K562 (cell line): ENCODE measurements at regions not wholly inside any gene's neighbourhood (a gene's known extent, or its start where the extent isn't known, plus 50 kb on each side); places are given as distances from the start of the nearest gene placed in this dataset.

ENCODE experiments used
- ATAC-seq: fragments of 200-7000 bp; cut with Tn5 transposase; 3 replicates; pipeline ENCODE4 v1.9.1; 2020; ENCODE audit warnings: moderate library complexity
- BruUV-seq: library from RNA; stranded (reverse); fragments of 400-500 nt; replicated peaks from 2 replicates; lab custom pipeline; 2021; lab: Mats Ljungman, UMichigan
- CTCF ChIA-PET: fragments of 300-600 bp; formaldehyde crosslinking; extraction: SDS; loops from one replicate; lab custom pipeline; 2021; ENCODE audit warnings: low intra/inter-chr PET ratio; lab: Yijun Ruan, JAX
- POLR2A ChIA-PET: fragments of 300-600, 350-650 bp; sonication (Branson Sonifier 250); formaldehyde crosslinking; extraction: SDS; loops from one replicate; lab custom pipeline; 2021; ENCODE audit warnings: antibody characterized with exemption, inconsistent platforms; lab: Yijun Ruan, JAX
- DNase-seq, 4 experiments: peaks; one replicate each; pipeline versions ENCODE4 v3.0.0 to v3.0.0-alpha.2; 2011 to 2018; ENCODE audit warnings: low spot score in 3 of 4, mixed read lengths in 3 of 4; ENCODE audit errors: extremely low read depth in 1 of 4
- FAIRE-seq: peaks from 2 replicates; lab custom pipeline; 2011; peaks lifted over from hg19 to GRCh38; lab: Jason Lieb, UNC
- H2AFZ ChIP-seq: 2 replicates; pipeline ENCODE4 v1.6.0; 2011; ENCODE audit warnings: low read depth, low read length, control low read depth, inconsistent platforms
- H3K27ac ChIP-seq: fragments of 200-600 bp; 3 replicates; pipeline ENCODE4 v1.8.0; 2011; ENCODE audit warnings: low read depth, mild to moderate bottlenecking, control low read depth, inconsistent platforms, low read length, moderate library complexity, mixed read lengths; ENCODE audit errors: extremely low read depth
- H3K27me3 ChIP-seq, 2 experiments: fragments of 300-600 bp in 1 of 2; 2 replicates in 1 of 2; 3 replicates in 1 of 2; pipeline versions ENCODE4 v1.6.0 to v1.8.0; 2011; ENCODE audit warnings: inconsistent platforms in 2 of 2, low read length in 2 of 2, mild to moderate bottlenecking in 1 of 2, mixed read lengths in 1 of 2, moderate library complexity in 1 of 2; ENCODE audit not compliant: control insufficient read depth in 2 of 2, insufficient read depth in 2 of 2
- H3K36me3 ChIP-seq: fragments of 300-600 bp; 3 replicates; pipeline ENCODE4 v1.8.0; 2011; ENCODE audit warnings: mild to moderate bottlenecking, low read length, inconsistent platforms; ENCODE audit not compliant: control insufficient read depth, insufficient read depth
- H3K4me1 ChIP-seq, 2 experiments: fragments of 200-600 bp in 1 of 2; replicated peaks in 1 of 2; 2 replicates in 1 of 2; 3 replicates in 1 of 2; pipeline versions ENCODE4 v1.5.1 to v1.8.0; 2011; ENCODE audit warnings: inconsistent platforms in 2 of 2, low read length in 2 of 2, mild to moderate bottlenecking in 1 of 2, mixed read lengths in 1 of 2, moderate library complexity in 1 of 2; ENCODE audit not compliant: control insufficient read depth in 2 of 2, insufficient read depth in 2 of 2
- H3K4me2 ChIP-seq: 2 replicates; pipeline ENCODE4 v1.6.1; 2011; ENCODE audit warnings: low read length, control low read depth, inconsistent platforms, mixed read lengths; ENCODE audit not compliant: insufficient read depth
- H3K4me3 ChIP-seq: fragments of 200-600 bp; sonication (generic), shearing (Covaris generic); 2 replicates; pipeline ENCODE4 v1.5.1; 2016; ENCODE audit warnings: control low read depth, inconsistent platforms
- H3K79me2 ChIP-seq: fragments of 200-600 bp; 3 replicates; pipeline ENCODE4 v1.8.0; 2011; ENCODE audit warnings: low read length, inconsistent platforms; ENCODE audit not compliant: control insufficient read depth, insufficient read depth
- H3K9ac ChIP-seq, 2 experiments: 2 replicates each; pipeline versions ENCODE4 v1.6.0 to v1.6.1; 2011; ENCODE audit warnings: low read depth in 2 of 2, low read length in 2 of 2, control low read depth in 1 of 2, inconsistent platforms in 1 of 2, mild to moderate bottlenecking in 1 of 2, mixed read lengths in 1 of 2; ENCODE audit not compliant: insufficient read depth in 1 of 2
- H3K9me1 ChIP-seq: one replicate; pipeline ENCODE4 v1.6.0; 2011; ENCODE audit warnings: inconsistent platforms, mild to moderate bottlenecking, low read length, moderate library complexity; ENCODE audit not compliant: control insufficient read depth, insufficient read depth
- H3K9me3 ChIP-seq: replicated peaks from 2 replicates; pipeline ENCODE4 v1.5.1; 2011; ENCODE audit warnings: low read depth, low read length, inconsistent platforms; ENCODE audit not compliant: control insufficient read depth, insufficient read depth
- H4K20me1 ChIP-seq: replicated peaks from 2 replicates; pipeline ENCODE4 v1.6.1; 2011; ENCODE audit warnings: low read length, inconsistent platforms, mixed read lengths; ENCODE audit not compliant: control insufficient read depth, insufficient read depth
- BCLAF1 ChIP-seq, 2 experiments: fragments of 450-650 bp in 1 of 2; IDR thresholded peaks; 2 replicates each; pipeline ENCODE4 v1.6.1; 2011 to 2017; ENCODE audit warnings: low read depth in 2 of 2, antibody characterized with exemption in 1 of 2, borderline replicate concordance in 1 of 2, low read length in 1 of 2, mild to moderate bottlenecking in 1 of 2, mixed read lengths in 1 of 2; ENCODE audit not compliant: control insufficient read depth in 1 of 2
- CTBP1 ChIP-seq: fragments of 450-650 bp; IDR thresholded peaks from 2 replicates; pipeline ENCODE4 v1.6.1; 2016; ENCODE audit warnings: borderline replicate concordance
- CTCFL ChIP-seq: IDR thresholded peaks from 2 replicates; pipeline ENCODE4 v1.6.1; 2011; ENCODE audit warnings: borderline replicate concordance, low read depth, mild to moderate bottlenecking, moderate library complexity, low read length; ENCODE audit not compliant: insufficient read depth, poor library complexity, severe bottlenecking
- FOXA3 ChIP-seq, 2 experiments: fragments of 450-650 bp in 1 of 2; sonication (generic) in 1 of 2; formaldehyde crosslinking; IDR thresholded peaks in 1 of 2; conservative IDR thresholded peaks in 1 of 2; 2 replicates each; pipeline versions ENCODE4 v1.4.0 to v1.8.0; 2020 to 2022; ENCODE audit warnings: mild to moderate bottlenecking in 2 of 2, missing genetic modification reagents in 1 of 2
- PKNOX1 ChIP-seq: fragments of 450-650 bp; IDR thresholded peaks from 2 replicates; pipeline ENCODE4 v1.6.1; 2016
- PRMT5 ChIP-seq: sonication (generic); formaldehyde crosslinking; IDR thresholded peaks from 2 replicates; pipeline ENCODE4 v1.5.0; 2020; ENCODE audit warnings: missing genetic modification reagents
- TCFL5 ChIP-seq: fragments of 250-450 bp; sonication (Bioruptor Pico); conservative IDR thresholded peaks from 2 replicates; pipeline ENCODE4 v1.6.1; 2021; ENCODE audit warnings: mild to moderate bottlenecking, moderate library complexity, matching md5 sums
- XRCC3 ChIP-seq: fragments of 450-650 bp; IDR thresholded peaks from 2 replicates; pipeline ENCODE4 v1.6.1; 2017; ENCODE audit warnings: mild to moderate bottlenecking, moderate library complexity
- ZNF551 ChIP-seq: fragments of 250-450 bp; sonication (Bioruptor Pico); IDR thresholded peaks from 2 replicates; pipeline ENCODE4 v1.5.0; 2021; ENCODE audit warnings: mild to moderate bottlenecking, moderate library complexity
- ZNF583 ChIP-seq: fragments of 250-450 bp; sonication (Bioruptor Pico); IDR thresholded peaks from 2 replicates; pipeline ENCODE4 v1.4.0; 2020
- ZNF764 ChIP-seq: fragments of 250-450 bp; sonication (Bioruptor Pico); IDR thresholded peaks from 2 replicates; pipeline ENCODE4 v1.4.0; 2020; ENCODE audit warnings: low read depth, mild to moderate bottlenecking, moderate library complexity
- WGBS: fragments of 100-300 bp; shearing (Covaris generic); methylation state at CpG from one replicate; pipeline ENCODE4 v1.1.6; 2016; ENCODE audit warnings: low coverage, mixed read lengths; ENCODE audit not compliant: insufficient coverage; ENCODE audit errors: missing lambda C conversion rate; 5-methylcytosine and 5-hydroxymethylcytosine counted together
- in situ Hi-C: fragments of 300-500 bp; cut with MboI; formaldehyde crosslinking; loops from 4 replicates; pipeline ENCODE4 v1.15.0; 2018; ENCODE audit warnings: inconsistent platforms, mixed read lengths
- intact Hi-C: fragments of 100-400 bp; cut with micrococcal nuclease; formaldehyde crosslinking; loops from 2 replicates; pipeline ENCODE4 v1.14.2; 2022
- TF ChIP-seq, protein P1 (sequence below): fragments of 250-450 bp; sonication (Bioruptor Pico); IDR thresholded peaks from 2 replicates; pipeline ENCODE4 v1.8.0; 2022; ENCODE audit warnings: inconsistent platforms
- TF ChIP-seq, protein P2 (sequence below): fragments of 250-450 bp; sonication (Bioruptor Pico); IDR thresholded peaks from 2 replicates; pipeline ENCODE4 v1.6.1; 2021; ENCODE audit warnings: mild to moderate bottlenecking

- TF ChIP-seq CTBP1 (no peak), PRMT5 (no peak), CTCFL (no peak)
- TF ChIP-seq, all 486 proteins: peak for 0
These were observed 131.4 kb downstream of the GPAM start (continued) for GRCh38 chr10:112052166-112052565.

GRCh38 chr10:112053895-112054294 lies 129.7 kb downstream of the GPAM start:
- ChIA-PET POLR2A (interaction anchor here (0.9 kb wide), 1 partner anchor 8 kb away, joined by 3 read pairs; no protein-coding TSS in a partner anchor), CTCF (no interaction called here)
- Histone ChIP-seq H3K4me3 (no peak overlapping the region), H2AFZ (no peak overlapping the region), H3K9me1 (no peaks in the 10 kb centered on the region), H3K4me1 (no peaks in the 10 kb centered on the region), H4K20me1 (no peaks in the 10 kb centered on the region), H3K36me3 (no peaks in the 10 kb centered on the region), H3K9me3 (no peaks in the 10 kb centered on the region), H3K27me3 (no peaks in the 10 kb centered on the region), H3K9ac (no peak overlapping the region), H3K27ac (no peak overlapping the region), H3K79me2 (no peaks in the 10 kb centered on the region), H3K4me2 (no peak overlapping the region)
- no TSS peak for BruUV-seq
- 0% methylated on average over 1 of the region's 1 CpG for WGBS
- DNase-seq (no peak), FAIRE-seq (no peak), ATAC-seq (no peak)
- intact Hi-C loops (no loop called here), in situ Hi-C loops (no loop called here)
- TF ChIP-seq XRCC3 (no peak), TCFL5 (CRISPR knock-in tag) (no peak), ZNF764 (CRISPR knock-in tag) (no peak), ZNF583 (CRISPR knock-in tag) (no peak), ZNF551 (CRISPR knock-in tag) (no peak), PKNOX1 (no peak), BCLAF1 (IDR thresholded peaks at IDR 0.05; ENCODE audit: borderline replicate concordance in 1 of 2, control insufficient read depth in 1 of 2, low read depth in 2 of 2, low read length in 1 of 2) (no peak), FOXA3 (CRISPR knock-in tag; conservative IDR thresholded peaks at IDR 0.05 in 1 of 2, IDR thresholded peaks at IDR 0.05 in 1 of 2) (no peak)
- TF ChIP-seq, protein P1, sequence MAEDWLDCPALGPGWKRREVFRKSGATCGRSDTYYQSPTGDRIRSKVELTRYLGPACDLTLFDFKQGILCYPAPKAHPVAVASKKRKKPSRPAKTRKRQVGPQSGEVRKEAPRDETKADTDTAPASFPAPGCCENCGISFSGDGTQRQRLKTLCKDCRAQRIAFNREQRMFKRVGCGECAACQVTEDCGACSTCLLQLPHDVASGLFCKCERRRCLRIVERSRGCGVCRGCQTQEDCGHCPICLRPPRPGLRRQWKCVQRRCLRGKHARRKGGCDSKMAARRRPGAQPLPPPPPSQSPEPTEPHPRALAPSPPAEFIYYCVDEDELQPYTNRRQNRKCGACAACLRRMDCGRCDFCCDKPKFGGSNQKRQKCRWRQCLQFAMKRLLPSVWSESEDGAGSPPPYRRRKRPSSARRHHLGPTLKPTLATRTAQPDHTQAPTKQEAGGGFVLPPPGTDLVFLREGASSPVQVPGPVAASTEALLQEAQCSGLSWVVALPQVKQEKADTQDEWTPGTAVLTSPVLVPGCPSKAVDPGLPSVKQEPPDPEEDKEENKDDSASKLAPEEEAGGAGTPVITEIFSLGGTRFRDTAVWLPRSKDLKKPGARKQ (CRISPR knock-in tag), result no peak
- TF ChIP-seq, protein P2, sequence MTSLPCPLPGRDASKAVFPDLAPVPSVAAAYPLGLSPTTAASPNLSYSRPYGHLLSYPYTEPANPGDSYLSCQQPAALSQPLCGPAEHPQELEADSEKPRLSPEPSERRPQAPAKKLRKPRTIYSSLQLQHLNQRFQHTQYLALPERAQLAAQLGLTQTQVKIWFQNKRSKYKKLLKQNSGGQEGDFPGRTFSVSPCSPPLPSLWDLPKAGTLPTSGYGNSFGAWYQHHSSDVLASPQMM, result no peak
